Panc1 (cell line): ENCODE measurements at regions not wholly inside any gene's neighbourhood (a gene's known extent, or its start where the extent isn't known, plus 50 kb on each side); places are given as distances from the start of the nearest gene placed in this dataset.

Source experiments
- ATAC-seq: fragments of 200-7000 bp; cut with Tn5 transposase; 2 replicates; pipeline ENCODE4 v1.9.1; 2020; ENCODE audit warnings: mild to moderate bottlenecking, moderate library complexity
- BruUV-seq: library from RNA; stranded (reverse); fragments of 400-500 nt; replicated peaks from 2 replicates; lab custom pipeline; 2021; lab: Mats Ljungman, UMichigan
- CTCF ChIA-PET: fragments of 300-600 bp; sonication (Branson Sonifier 250); formaldehyde crosslinking; loops from one replicate; lab custom pipeline; 2022; ENCODE audit warnings: antibody characterized with exemption; lab: Charles Lee
- POLR2A ChIA-PET: fragments of 300-600 bp; sonication (Branson Sonifier 250); formaldehyde crosslinking; loops from one replicate; lab custom pipeline; 2022; ENCODE audit warnings: antibody characterized with exemption; lab: Charles Lee
- DNase-seq: peaks from one replicate; pipeline ENCODE4 v3.0.0-alpha.2; 2010; ENCODE audit warnings: low read depth, low spot score
- H3K27ac ChIP-seq: 2 replicates; pipeline ENCODE4 v1.5.1; 2011; ENCODE audit warnings: mild to moderate bottlenecking, low read length, inconsistent platforms
- H3K27me3 ChIP-seq: fragments of 200-500 bp; sonication (Bioruptor generic); 2 replicates; pipeline ENCODE4 v1.6.0; 2014; ENCODE audit warnings: low read length, inconsistent platforms; ENCODE audit not compliant: control insufficient read depth, insufficient read depth
- H3K36me3 ChIP-seq: fragments of 200-500 bp; sonication (Bioruptor generic); 2 replicates; pipeline ENCODE4 v1.5.1; 2014; ENCODE audit warnings: inconsistent platforms, mild to moderate bottlenecking, low read length, moderate library complexity; ENCODE audit not compliant: control insufficient read depth, insufficient read depth
- H3K4me1 ChIP-seq: 2 replicates; pipeline ENCODE4 v1.5.1; 2011; ENCODE audit warnings: inconsistent platforms, mild to moderate bottlenecking, low read length, moderate library complexity; ENCODE audit not compliant: control insufficient read depth, insufficient read depth
- H3K4me3 ChIP-seq, 2 experiments: 2 replicates each; pipeline ENCODE4 v1.5.1; 2011 to 2012; ENCODE audit warnings: low read depth in 2 of 2, low read length in 2 of 2, mild to moderate bottlenecking in 2 of 2, inconsistent platforms in 1 of 2, moderate library complexity in 1 of 2
- H3K9me3 ChIP-seq: fragments of 200-500 bp; sonication (Bioruptor generic); 2 replicates; pipeline ENCODE4 v1.5.1; 2014; ENCODE audit warnings: low read depth, mild to moderate bottlenecking, inconsistent platforms, low read length, moderate library complexity; ENCODE audit not compliant: control insufficient read depth, insufficient read depth
- POLR2AphosphoS5 ChIP-seq: IDR thresholded peaks from 2 replicates; pipeline ENCODE4 v1.6.1; 2012; ENCODE audit warnings: mild to moderate bottlenecking, low read depth, low read length, moderate library complexity
- REST ChIP-seq, 2 experiments: IDR thresholded peaks; 2 replicates each; pipeline ENCODE4 v1.6.1; 2011 to 2012; ENCODE audit warnings: low read depth in 2 of 2, control low read depth in 1 of 2, low read length in 1 of 2, mild to moderate bottlenecking in 1 of 2, moderate library complexity in 1 of 2; ENCODE audit not compliant: insufficient read depth in 1 of 2
- SIN3A ChIP-seq: IDR thresholded peaks from 2 replicates; pipeline ENCODE4 v1.6.1; 2012; ENCODE audit warnings: low read depth, mild to moderate bottlenecking, low read length, moderate library complexity, borderline replicate concordance; ENCODE audit not compliant: insufficient read depth
- TCF7L2 ChIP-seq: IDR thresholded peaks from 2 replicates; pipeline ENCODE4 v1.6.1; 2011; ENCODE audit warnings: mild to moderate bottlenecking, low read depth, low read length, inconsistent platforms
- in situ Hi-C: cut with HindIII; loops from 2 replicates; pipeline ENCODE4 v1.10.0; 2016; ENCODE audit warnings: low sequenced_read_pairs, low pct_unique_long_range_greater_than_20kb
- intact Hi-C: fragments of 100-400 bp; cut with micrococcal nuclease; formaldehyde crosslinking; loops from one replicate; pipeline ENCODE4 v1.10.0; 2022; ENCODE audit not compliant: unreplicated experiment
- TF ChIP-seq, protein P1 (sequence below): fragments of 450-650 bp; IDR thresholded peaks from 2 replicates; pipeline ENCODE4 v1.5.1; 2017; ENCODE audit warnings: mild to moderate bottlenecking

GRCh38 chr12:107568718-107569117 is 116.9 kb upstream of the PWP1 start:
- DNase-seq, result no peak
- no peaks in the 10 kb centered on the region for H3K9me3 ChIP-seq
- CTCF ChIA-PET, result no interaction called here
- ATAC-seq, result no peak
- intact Hi-C loops (no loop called here), in situ Hi-C loops (no loop called here)
- 0 out of 2 replicates have a peak, but pooled peaks cover 4% of the 10 kb centered on the region for H3K27me3 ChIP-seq
- H3K36me3 ChIP-seq, result no peaks in the 10 kb centered on the region
- POLR2A ChIA-PET, result no interaction called here
- H3K4me3 ChIP-seq, result no peak overlapping the region
- no peaks in the 10 kb centered on the region for H3K4me1 ChIP-seq
- BruUV-seq, result no TSS peak
- no peak overlapping the region for H3K27ac ChIP-seq
- no peak for TF ChIP-seq POLR2AphosphoS5
- TF ChIP-seq, protein P1, sequence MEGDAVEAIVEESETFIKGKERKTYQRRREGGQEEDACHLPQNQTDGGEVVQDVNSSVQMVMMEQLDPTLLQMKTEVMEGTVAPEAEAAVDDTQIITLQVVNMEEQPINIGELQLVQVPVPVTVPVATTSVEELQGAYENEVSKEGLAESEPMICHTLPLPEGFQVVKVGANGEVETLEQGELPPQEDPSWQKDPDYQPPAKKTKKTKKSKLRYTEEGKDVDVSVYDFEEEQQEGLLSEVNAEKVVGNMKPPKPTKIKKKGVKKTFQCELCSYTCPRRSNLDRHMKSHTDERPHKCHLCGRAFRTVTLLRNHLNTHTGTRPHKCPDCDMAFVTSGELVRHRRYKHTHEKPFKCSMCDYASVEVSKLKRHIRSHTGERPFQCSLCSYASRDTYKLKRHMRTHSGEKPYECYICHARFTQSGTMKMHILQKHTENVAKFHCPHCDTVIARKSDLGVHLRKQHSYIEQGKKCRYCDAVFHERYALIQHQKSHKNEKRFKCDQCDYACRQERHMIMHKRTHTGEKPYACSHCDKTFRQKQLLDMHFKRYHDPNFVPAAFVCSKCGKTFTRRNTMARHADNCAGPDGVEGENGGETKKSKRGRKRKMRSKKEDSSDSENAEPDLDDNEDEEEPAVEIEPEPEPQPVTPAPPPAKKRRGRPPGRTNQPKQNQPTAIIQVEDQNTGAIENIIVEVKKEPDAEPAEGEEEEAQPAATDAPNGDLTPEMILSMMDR, result no peak
- TF ChIP-seq REST (IDR thresholded peaks at IDR 0.05; ENCODE audit: insufficient read depth in 1 of 2, low read depth in 2 of 2, low read length in 1 of 2), result no peak
- TF ChIP-seq TCF7L2, result no peak
- no peak for TF ChIP-seq SIN3A

DNA sequence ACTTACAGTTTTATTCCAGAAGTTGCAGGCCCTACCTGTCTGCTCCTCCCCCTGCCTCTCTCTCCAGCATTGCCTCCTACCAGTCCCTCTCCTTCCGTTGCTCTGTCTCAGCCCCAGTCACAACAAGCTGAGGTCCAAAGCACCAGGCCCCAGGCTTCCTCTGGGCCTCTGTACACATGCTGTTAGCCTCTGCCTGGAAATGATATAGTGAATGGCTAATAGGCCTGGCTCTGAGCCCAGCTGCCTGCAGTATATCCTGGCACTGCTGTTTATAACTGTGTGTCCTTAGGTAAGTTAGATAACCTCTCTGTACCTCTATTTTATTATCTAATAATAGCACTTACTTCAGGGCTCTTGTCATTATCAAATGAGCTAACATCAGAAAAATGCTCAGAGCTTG is 114.9 kb upstream of the PWP1 start:
- DNase-seq, result no peak
- BruUV-seq, result no TSS peak
- Histone ChIP-seq H3K4me1 (no peaks in the 10 kb centered on the region), H3K9me3 (no peaks in the 10 kb centered on the region), H3K27ac (no peak overlapping the region), H3K36me3 (no peaks in the 10 kb centered on the region), H3K4me3 (no peak overlapping the region), H3K27me3 (no peaks in the 10 kb centered on the region)
- ChIA-PET POLR2A (no interaction called here), CTCF (no interaction called here)
- intact Hi-C loops, result no loop called here
- no peak for TF ChIP-seq TCF7L2
- TF ChIP-seq, protein P1, result no peak
- TF ChIP-seq SIN3A, result no peak
- no peak for TF ChIP-seq REST (IDR thresholded peaks at IDR 0.05; ENCODE audit: insufficient read depth in 1 of 2, low read depth in 2 of 2, low read length in 1 of 2)
- no peak for TF ChIP-seq POLR2AphosphoS5
- ATAC-seq, result no peak
- in situ Hi-C loops, result no loop called here
